ENCODE measurements at regions not wholly inside any gene's neighbourhood (a gene's known extent, or its start where the extent isn't known, plus 50 kb on each side); places are given as distances from the start of the nearest gene placed in this dataset.
A peak's percentile ranks its signal among the peaks of the same experiment; 100 is the strongest.

DNA sequence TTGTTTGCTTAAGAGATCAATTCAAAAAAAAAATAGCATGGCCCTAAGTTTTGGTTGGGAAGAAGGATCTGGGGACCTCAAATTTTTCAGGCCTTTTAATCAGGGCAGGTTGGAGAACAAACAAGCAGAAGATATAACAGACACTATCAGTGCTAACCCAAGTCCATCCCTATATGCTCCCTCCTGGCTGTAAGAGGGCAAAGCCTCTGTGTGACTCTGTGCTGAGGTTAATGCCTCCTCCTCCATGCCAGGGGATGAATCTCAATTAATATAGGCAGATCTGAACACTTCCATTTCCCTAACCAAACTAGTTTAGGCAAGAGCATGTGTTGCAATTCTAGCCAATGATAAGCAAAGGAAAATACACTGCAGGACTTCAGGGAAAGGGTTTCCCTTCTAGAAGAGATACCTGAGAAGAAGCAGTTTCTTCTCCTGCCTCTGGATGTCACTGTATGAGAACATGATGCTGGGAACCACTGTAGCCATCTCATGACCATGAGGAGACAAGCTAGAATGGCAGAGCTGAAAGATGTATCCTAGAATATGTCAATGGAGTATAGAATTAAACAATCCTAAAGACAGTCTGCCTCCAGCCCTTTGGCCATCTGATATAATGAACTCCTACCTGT, 76.0 kb downstream of the CHD9NB start:
- Histone ChIP-seq H3K9me3 (ENCODE audit: severe bottlenecking) (no peaks in the 10 kb centered on the region), H3K27me3 (ENCODE audit: insufficient read depth, low read depth, severe bottlenecking) (no peaks in the 10 kb centered on the region), H3K4me3 (ENCODE audit: low read depth, low read length) (no peak overlapping the region), H3K27ac (no peak overlapping the region), H3K36me3 (no peaks in the 10 kb centered on the region)
- peak; percentile 14 for DNase-seq
- TF ChIP-seq, protein P1, sequence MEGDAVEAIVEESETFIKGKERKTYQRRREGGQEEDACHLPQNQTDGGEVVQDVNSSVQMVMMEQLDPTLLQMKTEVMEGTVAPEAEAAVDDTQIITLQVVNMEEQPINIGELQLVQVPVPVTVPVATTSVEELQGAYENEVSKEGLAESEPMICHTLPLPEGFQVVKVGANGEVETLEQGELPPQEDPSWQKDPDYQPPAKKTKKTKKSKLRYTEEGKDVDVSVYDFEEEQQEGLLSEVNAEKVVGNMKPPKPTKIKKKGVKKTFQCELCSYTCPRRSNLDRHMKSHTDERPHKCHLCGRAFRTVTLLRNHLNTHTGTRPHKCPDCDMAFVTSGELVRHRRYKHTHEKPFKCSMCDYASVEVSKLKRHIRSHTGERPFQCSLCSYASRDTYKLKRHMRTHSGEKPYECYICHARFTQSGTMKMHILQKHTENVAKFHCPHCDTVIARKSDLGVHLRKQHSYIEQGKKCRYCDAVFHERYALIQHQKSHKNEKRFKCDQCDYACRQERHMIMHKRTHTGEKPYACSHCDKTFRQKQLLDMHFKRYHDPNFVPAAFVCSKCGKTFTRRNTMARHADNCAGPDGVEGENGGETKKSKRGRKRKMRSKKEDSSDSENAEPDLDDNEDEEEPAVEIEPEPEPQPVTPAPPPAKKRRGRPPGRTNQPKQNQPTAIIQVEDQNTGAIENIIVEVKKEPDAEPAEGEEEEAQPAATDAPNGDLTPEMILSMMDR (IDR thresholded peaks at IDR 0.05; ENCODE audit: low read depth, low read length): peak; percentile 65

DNA sequence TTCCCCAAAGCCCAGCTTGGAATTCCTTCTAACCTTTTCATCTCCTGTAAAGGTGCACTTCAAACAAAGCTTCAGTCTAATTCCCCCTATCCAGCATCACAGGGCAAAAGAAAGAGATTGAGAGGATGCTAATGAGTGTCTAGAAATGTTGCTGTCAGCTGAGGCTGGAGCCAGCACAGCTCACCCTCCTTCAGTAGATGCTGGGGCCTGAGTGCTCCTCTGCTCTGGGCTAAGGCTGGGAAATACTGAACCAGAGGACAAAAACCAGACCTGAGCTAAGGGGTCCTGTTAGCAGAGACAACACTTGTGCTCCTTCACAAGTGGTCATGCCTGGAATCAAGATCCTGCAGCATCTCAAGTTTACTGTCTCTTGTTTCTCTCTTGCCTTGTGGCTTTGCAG, 85.0 kb downstream of the CHD9NB start:
- no peak for DNase-seq
- H3K27me3 ChIP-seq (ENCODE audit: insufficient read depth, low read depth, severe bottlenecking): no peaks in the 10 kb centered on the region
- no peak overlapping the region for H3K27ac ChIP-seq
- no peak overlapping the region for H3K4me3 ChIP-seq (ENCODE audit: low read depth, low read length)
- TF ChIP-seq, protein P1 (IDR thresholded peaks at IDR 0.05; ENCODE audit: low read depth, low read length): no peak
- no peaks in the 10 kb centered on the region for H3K36me3 ChIP-seq
- no peaks in the 10 kb centered on the region for H3K9me3 ChIP-seq (ENCODE audit: severe bottlenecking)

DNA sequence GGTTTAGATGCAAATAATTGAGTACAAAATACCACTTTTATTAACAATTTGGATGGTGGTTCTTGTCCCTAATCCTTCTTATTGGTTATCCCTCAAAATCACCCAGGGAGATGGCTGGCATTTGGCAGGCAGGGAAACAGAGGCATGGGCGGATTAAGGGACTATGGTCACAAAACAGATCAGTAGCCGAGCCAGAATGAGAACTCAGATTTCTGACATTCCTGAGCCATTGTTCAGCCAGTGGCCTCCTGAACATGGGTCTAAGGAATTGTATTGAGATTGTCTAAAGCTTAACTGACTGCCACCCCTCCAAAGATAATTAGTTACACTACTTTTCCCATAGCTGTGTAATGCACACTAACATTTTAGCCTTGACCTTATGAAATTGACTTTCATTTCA, 88.4 kb downstream of the CHD9NB start:
- Histone ChIP-seq H3K4me3 (ENCODE audit: low read depth, low read length) (no peak overlapping the region), H3K9me3 (ENCODE audit: severe bottlenecking) (no peaks in the 10 kb centered on the region)
- TF ChIP-seq, protein P1 (IDR thresholded peaks at IDR 0.05; ENCODE audit: low read depth, low read length): no peak

GRCh38 chr16:52963855-52964242, 88.8 kb downstream of the CHD9NB start:
- Histone ChIP-seq H3K9me3 (ENCODE audit: severe bottlenecking) (no peaks in the 10 kb centered on the region), H3K27me3 (ENCODE audit: insufficient read depth, low read depth, severe bottlenecking) (no peaks in the 10 kb centered on the region), H3K27ac (no peak overlapping the region), H3K4me3 (ENCODE audit: low read depth, low read length) (no peak overlapping the region), H3K36me3 (no peaks in the 10 kb centered on the region)
- DNase-seq: no peak
- TF ChIP-seq, protein P1 (IDR thresholded peaks at IDR 0.05; ENCODE audit: low read depth, low read length): no peak

More for the DNA sequence above, 88.4 kb downstream of the CHD9NB start:
- Histone ChIP-seq H3K36me3 (no peaks in the 10 kb centered on the region), H3K27ac (no peak overlapping the region), H3K27me3 (ENCODE audit: insufficient read depth, low read depth, severe bottlenecking) (no peaks in the 10 kb centered on the region)
- no peak for DNase-seq

DNA sequence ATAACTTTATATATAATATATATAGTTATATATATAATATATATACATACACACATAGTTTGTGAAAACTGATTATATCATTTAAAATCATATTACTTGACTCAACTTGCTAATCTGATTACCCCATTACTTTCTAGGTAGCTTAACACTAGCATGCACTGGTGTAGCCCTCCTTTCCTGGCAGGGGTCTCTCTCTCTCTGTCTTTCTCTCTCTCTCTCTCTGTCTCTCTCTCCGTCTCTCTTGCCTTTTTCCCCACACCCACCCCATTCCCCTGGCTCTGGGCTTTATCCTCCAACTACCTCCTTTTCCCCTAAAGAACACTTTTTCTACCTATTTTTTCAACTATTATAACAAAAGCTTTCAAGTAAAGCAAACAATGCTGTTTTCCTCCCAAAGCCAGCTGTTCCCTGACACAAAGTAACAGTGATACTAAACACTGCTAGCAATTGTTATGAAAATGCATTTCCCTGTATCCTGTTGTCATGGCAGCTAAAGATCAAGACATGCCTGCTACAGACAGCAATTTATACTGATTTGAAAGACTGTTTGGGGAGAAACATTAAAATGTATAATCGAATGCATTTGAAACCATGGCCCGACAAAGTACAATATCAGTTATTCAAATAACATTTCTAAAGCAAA, 89.4 kb downstream of the CHD9NB start:
- Histone ChIP-seq H3K9me3 (ENCODE audit: severe bottlenecking) (no peaks in the 10 kb centered on the region), H3K36me3 (no peaks in the 10 kb centered on the region), H3K27me3 (ENCODE audit: insufficient read depth, low read depth, severe bottlenecking) (no peaks in the 10 kb centered on the region), H3K27ac (no peak overlapping the region), H3K4me3 (ENCODE audit: low read depth, low read length) (no peak overlapping the region)
- DNase-seq: no peak
- TF ChIP-seq, protein P1 (IDR thresholded peaks at IDR 0.05; ENCODE audit: low read depth, low read length): no peak

Measured in WERI-Rb-1 (cell line).